ENCODE measurements at regions not wholly inside any gene's neighbourhood (a gene's known extent, or its start where the extent isn't known, plus 50 kb on each side); places are given as distances from the start of the nearest gene placed in this dataset.

GRCh38 chr4:121479808-121480207 is 99.0 kb upstream of the QRFPR start:
- TF ChIP-seq CTCF (conservative IDR thresholded peaks at IDR 0.05 in 1 of 2, IDR thresholded peaks at IDR 0.05 in 1 of 2; ENCODE audit: low read depth in 1 of 2, low read length in 2 of 2) (no peak), EZH2 (IDR thresholded peaks at IDR 0.05; ENCODE audit: low read length, missing control alignments) (no peak)
- H3K27ac ChIP-seq (ENCODE audit: insufficient read depth, low read length) = no peak overlapping the region
- H3K9me3 ChIP-seq (ENCODE audit: control insufficient read depth, insufficient read depth, low read depth, low read length) = no peaks in the 10 kb centered on the region
- no peaks in the 10 kb centered on the region for H3K27me3 ChIP-seq (ENCODE audit: control insufficient read depth, insufficient read depth, low read length)
- no peak overlapping the region for H3K9ac ChIP-seq (ENCODE audit: insufficient read depth, low read length)
- H3K4me1 ChIP-seq (ENCODE audit: control insufficient read depth, extremely low read depth, insufficient read depth, low read length) = no peaks in the 10 kb centered on the region
- H3K36me3 ChIP-seq (ENCODE audit: control insufficient read depth, insufficient read depth, low read length) = no peaks in the 10 kb centered on the region
- DNase-seq (ENCODE audit: low read depth in 2 of 2) = no peak
- no peaks in the 10 kb centered on the region for H4K20me1 ChIP-seq (ENCODE audit: control insufficient read depth, extremely low read depth, insufficient read depth, low read length)
- H3K4me2 ChIP-seq (ENCODE audit: extremely low read depth, insufficient read depth, low read length) = no peak overlapping the region
- no peaks in the 10 kb centered on the region for H3K79me2 ChIP-seq (ENCODE audit: control insufficient read depth, insufficient read depth, low read length)
- no peak overlapping the region for H2AFZ ChIP-seq (ENCODE audit: low read length)
- H3K4me3 ChIP-seq (replicated peaks in 1 of 4; ENCODE audit: control extremely low read depth in 1 of 4, insufficient read depth in 1 of 4, low read depth in 3 of 4, low read length in 4 of 4) = no peak overlapping the region

- no peak overlapping the region for H3K4me2 ChIP-seq (ENCODE audit: extremely low read depth, insufficient read depth, low read length)
- H3K9ac ChIP-seq (ENCODE audit: insufficient read depth, low read length) = no peak overlapping the region
- DNase-seq (ENCODE audit: low read depth in 2 of 2) = no peak
- no peaks in the 10 kb centered on the region for H3K27me3 ChIP-seq (ENCODE audit: control insufficient read depth, insufficient read depth, low read length)
- no peaks in the 10 kb centered on the region for H4K20me1 ChIP-seq (ENCODE audit: control insufficient read depth, extremely low read depth, insufficient read depth, low read length)
- TF ChIP-seq CTCF (conservative IDR thresholded peaks at IDR 0.05 in 1 of 2, IDR thresholded peaks at IDR 0.05 in 1 of 2; ENCODE audit: low read depth in 1 of 2, low read length in 2 of 2) = no peak
- no peak for TF ChIP-seq EZH2 (IDR thresholded peaks at IDR 0.05; ENCODE audit: low read length, missing control alignments)
- H2AFZ ChIP-seq (ENCODE audit: low read length) = no peak overlapping the region
- H3K36me3 ChIP-seq (ENCODE audit: control insufficient read depth, insufficient read depth, low read length) = no peaks in the 10 kb centered on the region
- no peak overlapping the region for H3K4me3 ChIP-seq (replicated peaks in 1 of 4; ENCODE audit: control extremely low read depth in 1 of 4, insufficient read depth in 1 of 4, low read depth in 3 of 4, low read length in 4 of 4)
- H3K9me3 ChIP-seq (ENCODE audit: control insufficient read depth, insufficient read depth, low read depth, low read length) = no peaks in the 10 kb centered on the region
- no peak overlapping the region for H3K27ac ChIP-seq (ENCODE audit: insufficient read depth, low read length)
- no peaks in the 10 kb centered on the region for H3K4me1 ChIP-seq (ENCODE audit: control insufficient read depth, extremely low read depth, insufficient read depth, low read length)
- H3K79me2 ChIP-seq (ENCODE audit: control insufficient read depth, insufficient read depth, low read length) = no peaks in the 10 kb centered on the region
Observed at GRCh38 chr4:121477480-121477879, 96.7 kb upstream of the QRFPR start.

GRCh38 chr4:121477079-121477478 is 96.3 kb upstream of the QRFPR start:
- no peak overlapping the region for H3K9ac ChIP-seq (ENCODE audit: insufficient read depth, low read length)
- DNase-seq (ENCODE audit: low read depth in 2 of 2) = no peak
- no peaks in the 10 kb centered on the region for H4K20me1 ChIP-seq (ENCODE audit: control insufficient read depth, extremely low read depth, insufficient read depth, low read length)
- H3K4me3 ChIP-seq (replicated peaks in 1 of 4; ENCODE audit: control extremely low read depth in 1 of 4, insufficient read depth in 1 of 4, low read depth in 3 of 4, low read length in 4 of 4) = no peak overlapping the region
- H3K4me1 ChIP-seq (ENCODE audit: control insufficient read depth, extremely low read depth, insufficient read depth, low read length) = no peaks in the 10 kb centered on the region
- no peaks in the 10 kb centered on the region for H3K9me3 ChIP-seq (ENCODE audit: control insufficient read depth, insufficient read depth, low read depth, low read length)
- H3K36me3 ChIP-seq (ENCODE audit: control insufficient read depth, insufficient read depth, low read length) = no peaks in the 10 kb centered on the region
- H3K27ac ChIP-seq (ENCODE audit: insufficient read depth, low read length) = no peak overlapping the region
- no peaks in the 10 kb centered on the region for H3K27me3 ChIP-seq (ENCODE audit: control insufficient read depth, insufficient read depth, low read length)
- no peak overlapping the region for H3K4me2 ChIP-seq (ENCODE audit: extremely low read depth, insufficient read depth, low read length)
- no peaks in the 10 kb centered on the region for H3K79me2 ChIP-seq (ENCODE audit: control insufficient read depth, insufficient read depth, low read length)
- no peak overlapping the region for H2AFZ ChIP-seq (ENCODE audit: low read length)
- TF ChIP-seq EZH2 (IDR thresholded peaks at IDR 0.05; ENCODE audit: low read length, missing control alignments) (no peak), CTCF (conservative IDR thresholded peaks at IDR 0.05 in 1 of 2, IDR thresholded peaks at IDR 0.05 in 1 of 2; ENCODE audit: low read depth in 1 of 2, low read length in 2 of 2) (no peak)
